ENCODE measurements at regions not wholly inside any gene's neighbourhood (a gene's known extent, or its start where the extent isn't known, plus 50 kb on each side); places are given as distances from the start of the nearest gene placed in this dataset.

DNA sequence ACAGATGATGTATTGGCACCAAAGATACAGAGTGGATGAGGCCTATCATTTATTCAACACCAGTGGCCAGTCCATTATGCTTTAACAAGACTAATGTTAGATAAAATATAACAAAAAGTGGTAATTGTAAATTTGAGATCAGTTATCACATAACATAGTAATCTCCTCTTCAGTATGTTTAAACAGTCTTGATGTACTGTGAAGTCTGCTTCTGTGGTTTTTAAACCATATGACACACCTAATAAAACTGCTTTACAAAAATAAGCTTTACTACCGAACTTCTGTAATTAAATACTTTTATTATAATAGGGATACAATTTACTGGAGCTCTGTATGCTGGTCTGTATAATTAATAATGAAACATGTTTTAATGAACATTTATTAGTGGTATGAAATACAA is 2156.1 kb upstream of the CELF4 start:
- H3K27ac ChIP-seq, result no peak overlapping the region
- no peaks in the 10 kb centered on the region for H3K36me3 ChIP-seq
- no peaks in the 10 kb centered on the region for H3K36me3 Mint-ChIP-seq
- no peaks in the 10 kb centered on the region for H3K9me3 Mint-ChIP-seq
- H3K4me1 Mint-ChIP-seq, result no peaks in the 10 kb centered on the region
- H3K27ac Mint-ChIP-seq, result no peak overlapping the region
- no peak for TF ChIP-seq EZH2 (IDR thresholded peaks at IDR 0.05)
- no peak for TF ChIP-seq EZH2phosphoT487 (IDR thresholded peaks at IDR 0.05)
- TF ChIP-seq, protein P1, sequence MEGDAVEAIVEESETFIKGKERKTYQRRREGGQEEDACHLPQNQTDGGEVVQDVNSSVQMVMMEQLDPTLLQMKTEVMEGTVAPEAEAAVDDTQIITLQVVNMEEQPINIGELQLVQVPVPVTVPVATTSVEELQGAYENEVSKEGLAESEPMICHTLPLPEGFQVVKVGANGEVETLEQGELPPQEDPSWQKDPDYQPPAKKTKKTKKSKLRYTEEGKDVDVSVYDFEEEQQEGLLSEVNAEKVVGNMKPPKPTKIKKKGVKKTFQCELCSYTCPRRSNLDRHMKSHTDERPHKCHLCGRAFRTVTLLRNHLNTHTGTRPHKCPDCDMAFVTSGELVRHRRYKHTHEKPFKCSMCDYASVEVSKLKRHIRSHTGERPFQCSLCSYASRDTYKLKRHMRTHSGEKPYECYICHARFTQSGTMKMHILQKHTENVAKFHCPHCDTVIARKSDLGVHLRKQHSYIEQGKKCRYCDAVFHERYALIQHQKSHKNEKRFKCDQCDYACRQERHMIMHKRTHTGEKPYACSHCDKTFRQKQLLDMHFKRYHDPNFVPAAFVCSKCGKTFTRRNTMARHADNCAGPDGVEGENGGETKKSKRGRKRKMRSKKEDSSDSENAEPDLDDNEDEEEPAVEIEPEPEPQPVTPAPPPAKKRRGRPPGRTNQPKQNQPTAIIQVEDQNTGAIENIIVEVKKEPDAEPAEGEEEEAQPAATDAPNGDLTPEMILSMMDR (IDR thresholded peaks at IDR 0.05), result no peak
- no peak overlapping the region for H2AFZ ChIP-seq (replicated peaks)
- no peaks in the 10 kb centered on the region for H3F3A ChIP-seq (ENCODE audit: low read depth)
- no peaks in the 10 kb centered on the region for H3K9me3 ChIP-seq (ENCODE audit: low read depth)
- H3K4me1 ChIP-seq, result no peaks in the 10 kb centered on the region
- no peaks in the 10 kb centered on the region for H3K27me3 Mint-ChIP-seq (ENCODE audit: insufficient read depth, low read depth)
- H3K4me3 ChIP-seq, result no peak overlapping the region
- no peak for DNase-seq (ENCODE audit: low spot score)
- H3K79me2 ChIP-seq (ENCODE audit: low read depth), result no peaks in the 10 kb centered on the region
- H3K4me3 Mint-ChIP-seq, result no peak overlapping the region
- no peak overlapping the region for H3K4me2 ChIP-seq
- no peak overlapping the region for H3K9ac ChIP-seq
- H4K20me1 ChIP-seq (ENCODE audit: low read depth), result no peaks in the 10 kb centered on the region
- H3K27me3 ChIP-seq, result no peaks in the 10 kb centered on the region

DNA sequence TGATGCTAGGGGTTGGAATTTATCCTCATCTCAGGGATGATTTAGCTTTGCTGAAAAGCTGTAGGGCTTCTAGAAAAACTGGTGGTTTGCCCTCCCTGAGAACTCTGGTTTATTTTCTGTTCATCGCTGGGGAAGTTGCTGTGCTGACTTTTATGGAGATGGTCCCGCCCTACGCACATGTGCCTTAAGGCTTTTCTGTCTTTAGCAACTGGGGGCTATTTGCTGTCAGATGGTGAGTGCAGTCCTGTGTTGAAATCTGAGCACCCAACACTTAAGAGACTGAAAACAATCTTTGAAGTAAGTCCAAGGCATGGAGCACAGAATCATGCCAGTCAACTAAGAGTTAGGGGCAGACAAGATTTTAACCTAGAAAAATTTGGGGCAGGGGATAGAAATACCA is 2148.4 kb upstream of the CELF4 start:
- Mint-ChIP-seq H3K4me1 (no peaks in the 10 kb centered on the region), H3K9me3 (peaks cover 2% of the 10 kb centered on the region), H3K4me3 (no peak overlapping the region), H3K27ac (no peak overlapping the region), H3K36me3 (no peaks in the 10 kb centered on the region), H3K27me3 (ENCODE audit: insufficient read depth, low read depth) (no peaks in the 10 kb centered on the region)
- Histone ChIP-seq H3F3A (ENCODE audit: low read depth) (no peaks in the 10 kb centered on the region), H3K79me2 (ENCODE audit: low read depth) (no peaks in the 10 kb centered on the region), H3K27me3 (no peaks in the 10 kb centered on the region), H3K27ac (no peak overlapping the region), H3K9me3 (ENCODE audit: low read depth) (no peaks in the 10 kb centered on the region), H2AFZ (replicated peaks) (no peak overlapping the region), H3K36me3 (no peaks in the 10 kb centered on the region), H3K9ac (no peak overlapping the region), H3K4me3 (no peak overlapping the region), H3K4me1 (peaks cover 5% of the 10 kb centered on the region), H3K4me2 (no peak overlapping the region), H4K20me1 (ENCODE audit: low read depth) (no peaks in the 10 kb centered on the region)
- TF ChIP-seq EZH2 (IDR thresholded peaks at IDR 0.05) (no peak), EZH2phosphoT487 (IDR thresholded peaks at IDR 0.05) (no peak)
- TF ChIP-seq, protein P1 (IDR thresholded peaks at IDR 0.05), result no peak
- DNase-seq (ENCODE audit: low spot score), result no peak

DNA sequence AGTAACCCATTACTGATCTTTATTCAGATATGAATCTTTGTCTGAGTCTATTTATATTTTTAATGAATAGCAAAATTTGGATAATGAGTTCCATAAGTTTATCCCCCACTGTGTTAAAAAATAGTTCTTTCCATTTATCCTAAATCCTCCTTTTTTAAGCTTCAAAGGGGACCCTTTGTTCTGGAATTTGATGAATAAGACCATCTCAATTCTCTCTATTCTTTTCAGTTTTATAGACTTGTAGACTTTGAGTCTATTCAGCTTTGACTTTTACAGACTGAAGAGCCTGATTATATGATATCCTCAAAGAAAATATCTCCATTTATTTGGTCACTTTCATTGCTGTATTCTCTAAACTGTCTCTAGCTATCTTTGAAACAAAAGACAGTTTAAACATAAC is 2146.1 kb upstream of the CELF4 start:
- no peaks in the 10 kb centered on the region for H3K79me2 ChIP-seq (ENCODE audit: low read depth)
- H3K4me3 ChIP-seq, result no peak overlapping the region
- H3K4me1 Mint-ChIP-seq, result no peaks in the 10 kb centered on the region
- H3K9me3 ChIP-seq (ENCODE audit: low read depth), result no peaks in the 10 kb centered on the region
- H3K4me1 ChIP-seq, result peaks cover 5% of the 10 kb centered on the region
- H3K36me3 ChIP-seq, result no peaks in the 10 kb centered on the region
- H3K9me3 Mint-ChIP-seq, result peaks cover 2% of the 10 kb centered on the region
- no peaks in the 10 kb centered on the region for H3K27me3 ChIP-seq
- no peaks in the 10 kb centered on the region for H3K27me3 Mint-ChIP-seq (ENCODE audit: insufficient read depth, low read depth)
- no peak overlapping the region for H3K27ac ChIP-seq
- no peak for TF ChIP-seq EZH2 (IDR thresholded peaks at IDR 0.05)
- TF ChIP-seq EZH2phosphoT487 (IDR thresholded peaks at IDR 0.05), result no peak
- no peak overlapping the region for H3K4me2 ChIP-seq
- H3F3A ChIP-seq (ENCODE audit: low read depth), result no peaks in the 10 kb centered on the region
- H3K4me3 Mint-ChIP-seq, result no peak overlapping the region
- no peak overlapping the region for H3K27ac Mint-ChIP-seq
- DNase-seq (ENCODE audit: low spot score), result no peak
- H3K9ac ChIP-seq, result no peak overlapping the region
- H3K36me3 Mint-ChIP-seq, result peaks cover 2% of the 10 kb centered on the region
- no peaks in the 10 kb centered on the region for H4K20me1 ChIP-seq (ENCODE audit: low read depth)
- H2AFZ ChIP-seq (replicated peaks), result no peak overlapping the region

DNA sequence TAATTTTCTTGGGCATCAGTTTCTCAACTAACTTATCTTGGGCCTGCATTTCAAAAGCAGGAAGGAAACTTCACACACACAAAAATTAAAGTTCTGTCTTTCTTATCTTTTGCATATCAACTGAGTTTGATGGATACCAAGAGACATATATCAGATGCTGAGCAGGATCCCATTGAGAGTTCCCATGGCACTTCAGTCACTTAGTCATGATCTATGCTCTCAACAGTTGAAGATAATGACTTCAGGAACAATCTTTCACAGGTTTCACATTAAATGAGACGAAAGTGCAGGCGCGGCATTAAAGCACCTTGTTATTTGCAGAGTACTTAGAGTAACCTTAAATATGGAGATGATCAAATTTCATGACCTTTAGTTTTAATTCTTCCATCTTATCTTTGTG is 2139.8 kb upstream of the CELF4 start:
- Mint-ChIP-seq H3K27me3 (ENCODE audit: insufficient read depth, low read depth) (no peaks in the 10 kb centered on the region), H3K9me3 (peaks cover 3% of the 10 kb centered on the region), H3K4me1 (peaks cover 14% of the 10 kb centered on the region), H3K27ac (no peak overlapping the region), H3K36me3 (peaks cover 11% of the 10 kb centered on the region), H3K4me3 (no peak overlapping the region)
- H3K4me3 ChIP-seq, result no peak overlapping the region
- peaks cover 6% of the 10 kb centered on the region for H3K4me1 ChIP-seq
- H3K79me2 ChIP-seq (ENCODE audit: low read depth), result no peaks in the 10 kb centered on the region
- H3K27me3 ChIP-seq, result no peaks in the 10 kb centered on the region
- H3K9ac ChIP-seq, result no peak overlapping the region
- H3K4me2 ChIP-seq, result no peak overlapping the region
- H3F3A ChIP-seq (ENCODE audit: low read depth), result no peaks in the 10 kb centered on the region
- H3K27ac ChIP-seq, result no peak overlapping the region
- H3K9me3 ChIP-seq (ENCODE audit: low read depth), result no peaks in the 10 kb centered on the region
- H3K36me3 ChIP-seq, result no peaks in the 10 kb centered on the region
- TF ChIP-seq EZH2 (IDR thresholded peaks at IDR 0.05) (no peak), EZH2phosphoT487 (IDR thresholded peaks at IDR 0.05) (no peak)
- TF ChIP-seq, protein P1 (IDR thresholded peaks at IDR 0.05), result no peak
- no peaks in the 10 kb centered on the region for H4K20me1 ChIP-seq (ENCODE audit: low read depth)
- H2AFZ ChIP-seq (replicated peaks), result no peak overlapping the region
- DNase-seq (ENCODE audit: low spot score), result no peak
